IMR-90 (cell line): ENCODE measurements at regions not wholly inside any gene's neighbourhood (a gene's known extent, or its start where the extent isn't known, plus 50 kb on each side); places are given as distances from the start of the nearest gene placed in this dataset.

ENCODE experiments used
- ATAC-seq: fragments of 200-7000 bp; cut with Tn5 transposase; 2 replicates; pipeline ENCODE4 v1.9.1; 2020; ENCODE audit warnings: low read depth, mild to moderate bottlenecking, moderate library complexity
- BruUV-seq: library from RNA; stranded (reverse); fragments of 400-500 nt; replicated peaks from 2 replicates; lab custom pipeline; 2021; lab: Mats Ljungman, UMichigan
- CTCF ChIA-PET: fragments of 300-600 bp; formaldehyde crosslinking; extraction: SDS; loops from one replicate; lab custom pipeline; 2021; ENCODE audit warnings: antibody characterized with exemption; lab: Yijun Ruan, JAX
- POLR2A ChIA-PET: fragments of 300-600 bp; sonication (Branson Sonifier 250); formaldehyde crosslinking; loops from one replicate; lab custom pipeline; 2022; ENCODE audit warnings: antibody characterized with exemption; ENCODE audit not compliant: unreplicated experiment; lab: Charles Lee
- DNase-seq: peaks from one replicate; pipeline ENCODE4 v3.0.0; 2013
- H2AFZ ChIP-seq: replicated peaks from 2 replicates; pipeline ENCODE3; 2013; ENCODE audit warnings: low read length, mild to moderate bottlenecking; ENCODE audit not compliant: poor library complexity
- H2AK5ac ChIP-seq: 2 replicates; pipeline ENCODE4 v1.6.1; 2013; ENCODE audit warnings: low read depth, low read length, inconsistent platforms
- H2AK9ac ChIP-seq: replicated peaks from 2 replicates; pipeline ENCODE3; 2013; ENCODE audit warnings: mild to moderate bottlenecking, low read depth, low read length, moderate library complexity; ENCODE audit not compliant: poor library complexity
- H2BK120ac ChIP-seq: 2 replicates; pipeline ENCODE4 v1.6.1; 2013; ENCODE audit warnings: low read depth, low read length, inconsistent platforms
- H2BK15ac ChIP-seq: 3 replicates; pipeline ENCODE4 v1.6.1; 2013; ENCODE audit warnings: low read depth, low read length, inconsistent platforms
- H2BK20ac ChIP-seq: 2 replicates; pipeline ENCODE4 v1.6.1; 2013; ENCODE audit warnings: low read depth, mild to moderate bottlenecking, inconsistent platforms, low read length, moderate library complexity
- H2BK5ac ChIP-seq: 2 replicates; pipeline ENCODE4 v1.6.1; 2013; ENCODE audit warnings: mild to moderate bottlenecking, low read depth, low read length, inconsistent platforms; ENCODE audit not compliant: poor library complexity, severe bottlenecking
- H3K14ac ChIP-seq: replicated peaks from 2 replicates; pipeline ENCODE4 v1.6.1; 2013; ENCODE audit warnings: low read depth, low read length, inconsistent platforms
- H3K18ac ChIP-seq: 2 replicates; pipeline ENCODE4 v1.6.1; 2013; ENCODE audit warnings: low read depth, low read length, control low read depth
- H3K23ac ChIP-seq: 2 replicates; pipeline ENCODE4 v1.6.1; 2013; ENCODE audit warnings: low read depth, low read length, inconsistent platforms
- H3K27ac ChIP-seq: 2 replicates; pipeline ENCODE4 v1.5.1; 2013; ENCODE audit warnings: mild to moderate bottlenecking, control low read depth, low read length; ENCODE audit not compliant: insufficient read depth
- H3K27me3 ChIP-seq: 2 replicates; pipeline ENCODE4 v1.6.1; 2013; ENCODE audit warnings: low read length; ENCODE audit not compliant: control insufficient read depth, insufficient read depth
- H3K36me3 ChIP-seq: 2 replicates; pipeline ENCODE4 v1.6.1; 2013; ENCODE audit warnings: low read length, mixed read lengths; ENCODE audit not compliant: control insufficient read depth, insufficient read depth
- H3K4ac ChIP-seq: 2 replicates; pipeline ENCODE4 v1.6.1; 2013; ENCODE audit warnings: low read depth, low read length, inconsistent platforms
- H3K4me1 ChIP-seq: 2 replicates; pipeline ENCODE4 v1.6.1; 2013; ENCODE audit warnings: low read length, mixed read lengths; ENCODE audit not compliant: control insufficient read depth, insufficient read depth
- H3K4me2 ChIP-seq: 2 replicates; pipeline ENCODE4 v1.6.1; 2013; ENCODE audit warnings: low read depth, mild to moderate bottlenecking, control low read depth, low read length, moderate library complexity
- H3K4me3 ChIP-seq: 2 replicates; pipeline ENCODE4 v1.5.1; 2013; ENCODE audit warnings: low read depth, mild to moderate bottlenecking, control low read depth, low read length, moderate library complexity; ENCODE audit not compliant: insufficient read depth
- H3K56ac ChIP-seq: 2 replicates; pipeline ENCODE4 v1.6.1; 2013; ENCODE audit warnings: low read length, inconsistent platforms; ENCODE audit not compliant: insufficient read depth; ENCODE audit errors: extremely low read depth
- H3K79me1 ChIP-seq, 2 experiments: 2 replicates each; pipeline ENCODE4 v1.6.1; 2013; ENCODE audit warnings: low read length in 2 of 2, inconsistent platforms in 1 of 2, low read depth in 1 of 2
- H3K9ac ChIP-seq: 2 replicates; pipeline ENCODE4 v1.6.1; 2013; ENCODE audit warnings: low read depth, low read length, control low read depth
- H3K9me1 ChIP-seq: 2 replicates; pipeline ENCODE4 v1.6.1; 2013; ENCODE audit warnings: low read length, inconsistent platforms; ENCODE audit not compliant: insufficient read depth
- H3K9me3 ChIP-seq: 2 replicates; pipeline ENCODE4 v1.6.1; 2013; ENCODE audit warnings: low read length; ENCODE audit not compliant: control insufficient read depth, insufficient read depth
- H4K20me1 ChIP-seq: 2 replicates; pipeline ENCODE4 v1.6.1; 2013; ENCODE audit warnings: low read length, inconsistent platforms; ENCODE audit not compliant: insufficient read depth
- H4K5ac ChIP-seq: 2 replicates; pipeline ENCODE4 v1.6.1; 2013; ENCODE audit warnings: mild to moderate bottlenecking, low read depth, low read length, control low read depth
- H4K8ac ChIP-seq, 2 experiments: 2 replicates each; pipeline ENCODE4 v1.6.1; 2013; ENCODE audit warnings: low read depth in 2 of 2, low read length in 2 of 2, control low read depth in 1 of 2, inconsistent platforms in 1 of 2
- H4K91ac ChIP-seq: 2 replicates; pipeline ENCODE4 v1.6.1; 2013; ENCODE audit warnings: low read depth, low read length, inconsistent platforms; ENCODE audit not compliant: insufficient read depth
- BHLHE40 ChIP-seq: fragments of 150-350 bp; IDR thresholded peaks from 2 replicates; pipeline ENCODE4 v1.6.1; 2016; ENCODE audit warnings: mild to moderate bottlenecking, low read depth, low read length
- CEBPB ChIP-seq: IDR thresholded peaks from 2 replicates; pipeline ENCODE4 v1.6.1; 2012; ENCODE audit warnings: low read depth, low read length, improper control_type of control experiment
- CHD1 ChIP-seq: IDR thresholded peaks from 2 replicates; pipeline ENCODE4 v1.6.1; 2012; ENCODE audit warnings: low read depth, low read length, improper control_type of control experiment
- CTCF ChIP-seq: conservative IDR thresholded peaks from 2 replicates; pipeline ENCODE4 v1.5.1; 2012; ENCODE audit warnings: mild to moderate bottlenecking, low read depth, low read length, improper control_type of control experiment
- MAZ ChIP-seq: IDR thresholded peaks from 2 replicates; pipeline ENCODE4 v1.6.1; 2012; ENCODE audit warnings: low read depth, mild to moderate bottlenecking, low read length, improper control_type of control experiment, moderate library complexity, borderline replicate concordance
- POLR2A ChIP-seq: IDR thresholded peaks from 2 replicates; pipeline ENCODE4 v1.6.1; 2012; ENCODE audit warnings: mild to moderate bottlenecking, low read depth, low read length
- SMC3 ChIP-seq: fragments of 150-350 bp; IDR thresholded peaks from 2 replicates; pipeline ENCODE4 v1.6.1; 2016; ENCODE audit warnings: low read depth, mild to moderate bottlenecking, antibody characterized with exemption, low read length, moderate library complexity
- WGBS, 2 experiments: methylation state at CpG; one replicate each; pipeline versions ENCODE4 v1.1.5 to v1.1.7; 2013; ENCODE audit warnings: missing lambda C conversion rate in 2 of 2; ENCODE audit not compliant: insufficient read length in 1 of 2; ENCODE audit errors: extremely low coverage in 2 of 2; 5-methylcytosine and 5-hydroxymethylcytosine counted together
- dilution Hi-C: fragments of 300-500 bp; cut with HindIII; formaldehyde crosslinking; loops from one replicate; pipeline ENCODE4 v1.14.3; 2018; ENCODE audit warnings: low sequenced_read_pairs; ENCODE audit not compliant: unreplicated experiment
- in situ Hi-C: fragments of 300-500 bp; cut with MboI; formaldehyde crosslinking; loops from 3 replicates; pipeline ENCODE4 v1.14.3; 2019; ENCODE audit warnings: low sequenced_read_pairs, inconsistent platforms, mixed read lengths
- intact Hi-C: fragments of 100-400 bp; cut with micrococcal nuclease; formaldehyde crosslinking; loops from 2 replicates; pipeline ENCODE4 v1.10.0; 2022

- Histone ChIP-seq H3K9me3 (no peaks in the 10 kb centered on the region), H3K14ac (no peak overlapping the region), H4K8ac (no peak overlapping the region), H4K20me1 (no peaks in the 10 kb centered on the region), H3K9me1 (peaks cover 7% of the 10 kb centered on the region; the same call in 1 of the 2 replicates), H3K4ac (no peak overlapping the region), H2AK9ac (no peak overlapping the region), H3K4me2 (no peak overlapping the region), H2AFZ (no peak overlapping the region), H3K27me3 (no peaks in the 10 kb centered on the region), H3K36me3 (no peaks in the 10 kb centered on the region), H3K79me1 (no peaks in the 10 kb centered on the region), H3K23ac (no peak overlapping the region), H2BK120ac (no peak overlapping the region), H4K91ac (no peak overlapping the region), H2BK15ac (no peak overlapping the region), H2BK5ac (no peak overlapping the region), H3K4me3 (no peak overlapping the region), H3K9ac (no peak overlapping the region), H3K27ac (no peak overlapping the region), H4K5ac (no peak overlapping the region), H3K18ac (no peak overlapping the region), H3K56ac (no peak overlapping the region), H2BK20ac (no peak overlapping the region), H2AK5ac (no peak overlapping the region), H3K4me1 (no peaks in the 10 kb centered on the region)
- dilution Hi-C loops = no loop called here
- no CpG with 5 or more reads among the region's 5 CpGs for WGBS, 2 experiments
- ATAC-seq (no peak), DNase-seq (no peak)
- BruUV-seq = no TSS peak
- intact Hi-C loops = no loop called here
- ChIA-PET POLR2A (no interaction called here), CTCF (no interaction called here)
- in situ Hi-C loops = no loop called here
- TF ChIP-seq CHD1 (no peak), MAZ (no peak), POLR2A (no peak), CEBPB (no peak), SMC3 (no peak), CTCF (no peak), BHLHE40 (no peak)
Observed at GRCh38 chr2:172354347-172354746, 73.0 kb upstream of the ITGA6 start.
